DMS 273 treated with DMSO at 0.1 percent for 48 hours (cell line): ENCODE measurements at regions not wholly inside any gene's neighbourhood (a gene's known extent, or its start where the extent isn't known, plus 50 kb on each side); places are given as distances from the start of the nearest gene placed in this dataset.
"Not testable (repeated sequence)": the region's sequence is repeated elsewhere in the genome, so short reads cannot be mapped to it uniquely, and the experiment has no call there.

Experiments
- DNase-seq: peaks from one replicate; lab custom pipeline; 2025; lab: John Stamatoyannopoulos, UW

DNA sequence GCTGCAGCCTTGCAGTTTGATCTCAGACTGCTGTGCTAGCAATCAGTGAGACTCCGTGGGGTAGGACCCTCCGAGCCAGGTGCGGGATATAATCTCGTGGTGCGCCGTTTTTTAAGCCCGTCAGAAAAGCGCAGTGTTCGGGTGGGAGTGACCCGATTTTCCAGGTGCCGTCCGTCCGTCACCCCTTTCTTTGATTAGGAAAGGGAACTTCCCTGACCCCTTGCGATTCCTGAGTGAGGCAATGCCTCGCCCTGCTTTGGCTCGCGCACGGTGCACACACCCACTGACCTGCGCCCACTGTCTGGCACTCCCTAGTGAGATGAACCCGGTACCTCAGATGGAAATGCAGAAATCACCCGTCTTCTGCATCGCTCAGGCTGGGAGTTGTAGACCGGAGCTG, 203.2 kb downstream of the SNCAIP start:
- DNase-seq, result not testable (repeated sequence)

DNA sequence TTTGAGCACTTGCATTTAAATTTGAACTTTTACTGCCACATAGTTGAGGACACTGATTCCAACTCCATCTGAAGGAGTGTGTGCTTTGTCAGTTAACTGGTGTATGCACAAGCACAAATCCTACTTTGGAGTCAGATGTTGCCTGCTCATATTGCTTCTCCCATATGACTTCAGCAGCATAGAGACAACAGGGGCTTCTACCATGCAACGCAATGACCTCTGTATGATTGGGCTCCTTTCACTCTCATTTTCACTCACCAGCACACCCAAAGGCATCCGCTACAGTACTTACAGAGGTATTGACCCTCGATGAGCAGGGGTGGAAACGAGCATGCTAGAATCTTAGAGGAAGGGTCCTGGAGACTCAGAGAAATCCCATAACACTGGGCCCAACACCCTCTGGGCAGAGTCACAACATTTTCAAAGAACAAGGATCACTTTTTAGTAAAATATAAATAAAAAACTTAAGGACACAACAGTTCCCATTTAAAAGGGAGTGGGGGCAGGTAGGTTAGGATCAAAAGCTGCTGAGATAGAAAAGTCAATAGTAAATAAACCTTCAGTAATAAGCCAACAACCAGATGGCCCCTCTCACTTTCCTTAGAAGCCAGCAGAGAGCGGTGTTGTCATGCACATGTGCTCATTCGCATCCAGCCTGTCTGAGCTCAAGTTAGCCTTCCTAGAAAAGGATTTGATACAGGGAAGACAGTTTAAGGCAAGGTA, 203.8 kb downstream of the SNCAIP start:
- peak; percentile 35 for DNase-seq

DNA sequence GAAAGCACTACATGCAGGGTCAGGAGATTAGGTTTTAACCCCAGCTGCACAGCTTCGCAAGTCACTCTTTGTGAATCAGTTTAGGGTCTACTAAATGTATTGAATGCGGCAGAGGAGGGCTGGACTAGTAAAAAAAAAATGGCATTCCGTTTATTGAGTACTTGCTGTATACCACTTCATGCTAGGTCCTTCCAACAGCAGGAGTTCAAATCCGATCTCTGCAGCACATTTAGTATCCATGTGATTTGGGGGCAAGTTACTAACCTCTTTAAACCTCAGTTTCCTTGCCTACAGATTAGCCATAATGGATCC, 204.4 kb downstream of the SNCAIP start:
- no peak for DNase-seq

- no peak for DNase-seq
Observed at GRCh38 chr5:122517091-122517490, 205.1 kb downstream of the SNCAIP start.

DNA sequence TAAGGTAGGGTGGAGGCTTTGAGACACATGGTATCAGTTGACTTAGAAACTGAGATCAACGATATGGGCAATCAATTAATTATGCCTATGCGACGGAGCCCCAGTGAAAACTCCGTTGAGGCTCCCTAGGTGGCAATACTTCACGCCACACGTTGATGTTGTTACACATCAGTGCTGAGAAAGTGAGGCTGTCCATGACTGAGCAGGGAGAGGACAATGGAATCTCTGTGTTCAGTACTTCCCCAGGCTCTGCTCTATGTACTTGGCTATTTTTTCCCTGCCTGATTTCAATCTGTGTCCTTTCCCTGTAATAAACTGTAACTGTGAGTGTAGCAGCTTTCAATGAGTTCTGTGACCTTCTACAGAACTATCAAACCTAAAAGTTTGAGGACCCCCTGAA, 211.7 kb downstream of the SNCAIP start:
- DNase-seq, result no peak

DNA sequence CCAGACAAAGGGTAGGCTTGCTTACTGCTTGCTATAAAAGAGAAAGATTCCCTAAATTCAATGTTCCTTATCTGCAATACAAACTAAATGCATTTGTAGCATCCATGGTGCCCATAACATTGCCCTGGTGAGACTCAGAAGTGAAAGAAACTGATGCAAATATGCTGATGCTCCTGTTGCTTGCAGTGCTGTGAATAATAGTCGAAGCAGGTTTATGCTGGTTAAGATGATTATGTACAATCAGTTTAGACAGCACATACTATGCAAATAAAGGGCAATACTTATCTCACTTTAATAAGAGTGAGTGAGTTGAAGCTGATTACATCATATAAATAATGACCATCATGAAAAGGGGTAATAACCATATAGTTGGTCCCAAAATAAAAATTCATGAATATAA, 215.5 kb downstream of the SNCAIP start:
- DNase-seq, result no peak

DNA sequence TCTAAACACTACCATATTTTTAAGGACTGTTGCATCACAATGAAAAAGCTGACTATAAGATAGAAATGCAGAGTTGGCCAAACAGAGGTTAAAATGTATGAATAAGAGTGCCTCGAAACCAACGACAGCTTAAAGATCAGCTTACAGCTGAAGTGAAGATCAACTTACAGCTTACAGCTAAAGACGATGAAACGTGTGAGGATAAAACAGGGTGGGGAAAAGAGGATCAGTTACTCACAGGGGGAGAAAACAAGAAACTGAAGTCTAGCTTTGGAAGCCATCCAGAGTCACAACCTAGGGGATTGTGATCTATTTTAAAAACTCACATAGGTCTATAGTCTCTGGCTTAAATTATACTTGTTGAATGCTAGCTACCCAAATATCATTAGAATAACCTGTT, 220.0 kb downstream of the SNCAIP start:
- no peak for DNase-seq

DNA sequence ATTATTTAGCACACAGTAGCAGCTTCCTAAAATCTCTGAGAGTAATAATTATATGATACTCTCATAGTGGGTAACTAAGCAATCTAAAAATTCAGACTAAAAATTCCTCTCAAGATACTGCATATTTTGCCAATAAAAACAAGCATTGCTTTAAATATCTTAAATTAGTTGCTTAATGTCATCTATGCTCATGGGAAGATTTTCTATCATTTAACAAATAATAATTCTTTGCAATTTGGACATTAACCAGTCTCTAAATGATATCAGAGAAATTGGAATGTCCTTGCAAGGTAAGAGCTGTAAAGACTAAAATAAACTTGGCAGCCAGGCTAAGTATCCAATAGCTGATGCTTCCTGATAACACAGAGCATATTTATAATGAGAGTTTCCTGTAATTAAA, 221.8 kb downstream of the SNCAIP start:
- DNase-seq, result no peak

GRCh38 chr5:122534829-122535228, 222.8 kb downstream of the SNCAIP start:
- no peak for DNase-seq

- DNase-seq, result no peak
Observed at GRCh38 chr5:122541388-122541787, 229.4 kb downstream of the SNCAIP start.

- DNase-seq, result no peak
Observed at GRCh38 chr5:122545986-122546385, 228.9 kb upstream of the SNX2 start.

- no peak for DNase-seq
Observed at GRCh38 chr5:122547219-122547618, 227.7 kb upstream of the SNX2 start.

- DNase-seq, result no peak
Observed at GRCh38 chr5:122547669-122548068, 227.2 kb upstream of the SNX2 start.

- no peak for DNase-seq
Observed at GRCh38 chr5:122559676-122560075, 215.2 kb upstream of the SNX2 start.

- peak; percentile 1 for DNase-seq
Observed at GRCh38 chr5:122561209-122561608, 213.7 kb upstream of the SNX2 start.

- DNase-seq, result no peak
Observed at GRCh38 chr5:122565331-122565730, 209.5 kb upstream of the SNX2 start.

DNA sequence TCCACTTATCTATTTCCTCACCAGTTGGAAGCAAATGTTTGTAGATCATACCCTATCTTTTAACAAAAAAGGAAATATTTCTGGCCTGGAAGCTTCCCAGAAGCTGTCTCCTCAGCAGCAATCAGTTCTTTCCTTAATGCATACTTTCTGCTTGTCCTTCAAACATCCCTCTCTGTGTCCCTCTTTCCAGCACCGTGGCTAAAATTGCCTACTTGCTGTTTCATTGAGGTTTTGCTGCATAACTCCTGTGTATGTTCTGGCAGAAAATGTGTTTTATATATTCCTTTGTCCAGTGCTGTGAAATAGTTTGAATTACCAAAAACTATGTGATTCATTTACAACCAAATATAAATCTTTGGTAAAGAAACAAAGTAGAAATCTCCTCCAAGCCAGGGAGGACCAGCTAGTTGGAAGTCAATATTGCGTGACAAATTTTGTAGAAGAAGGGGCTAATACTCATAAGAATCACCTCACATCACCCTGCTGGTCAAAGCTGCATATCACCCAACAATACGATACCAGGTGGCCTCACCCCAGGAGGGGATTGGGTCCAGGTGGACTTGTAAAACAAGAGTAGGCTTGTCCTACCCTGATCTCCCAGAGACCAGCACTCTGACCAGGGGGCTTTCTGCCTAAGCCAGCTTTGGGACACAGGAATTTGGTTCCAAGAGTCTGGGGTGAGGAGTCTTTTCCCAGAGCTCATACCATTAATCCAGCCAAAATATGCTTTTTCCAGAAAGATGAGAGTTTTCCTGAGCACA, 198.4 kb upstream of the SNX2 start:
- no peak for DNase-seq

GRCh38 chr5:122581629-122582028, 193.3 kb upstream of the SNX2 start:
- DNase-seq, result no peak

DNA sequence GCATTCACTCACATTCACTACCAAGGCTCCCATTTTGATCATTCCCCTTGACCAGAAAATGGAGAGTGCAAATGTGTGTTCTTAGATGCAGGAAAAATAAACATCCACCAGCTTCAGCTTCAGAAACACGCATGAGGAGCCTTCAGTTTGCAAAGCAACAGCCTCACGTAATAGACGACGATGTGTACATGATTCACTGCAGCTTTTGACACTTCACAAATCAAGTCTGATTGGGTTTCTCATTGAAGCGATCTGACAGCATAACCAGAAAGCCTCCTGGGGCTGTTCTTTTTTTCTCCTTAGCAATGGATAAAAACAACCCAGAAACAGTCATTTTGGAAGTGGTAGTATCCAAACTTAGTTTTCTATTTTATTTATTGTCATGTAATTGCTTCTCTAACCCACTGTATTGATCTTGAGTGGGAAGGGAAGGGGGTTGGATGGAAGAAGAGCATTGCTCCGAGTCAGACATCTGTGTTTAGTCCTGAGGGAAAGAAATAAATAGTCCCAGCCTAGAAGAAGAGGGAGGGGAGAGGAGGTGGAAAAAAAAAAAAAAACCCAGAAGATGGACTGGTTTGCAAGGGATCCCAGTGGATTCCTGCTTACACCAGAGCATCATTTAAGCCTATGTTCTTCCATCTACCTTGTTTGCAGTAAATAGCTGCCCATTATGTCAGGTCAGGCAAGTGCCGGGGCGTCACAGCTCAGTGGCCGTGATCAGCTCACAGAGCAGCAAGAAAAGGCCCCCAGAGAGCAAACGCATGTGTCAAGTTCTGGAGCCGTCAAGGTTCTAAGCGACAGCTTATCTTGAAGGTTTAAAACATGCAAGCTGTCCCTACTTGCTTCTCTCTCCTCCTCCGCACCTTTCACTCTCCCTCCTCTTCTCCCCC, 190.2 kb upstream of the SNX2 start:
- DNase-seq, result no peak

DNA sequence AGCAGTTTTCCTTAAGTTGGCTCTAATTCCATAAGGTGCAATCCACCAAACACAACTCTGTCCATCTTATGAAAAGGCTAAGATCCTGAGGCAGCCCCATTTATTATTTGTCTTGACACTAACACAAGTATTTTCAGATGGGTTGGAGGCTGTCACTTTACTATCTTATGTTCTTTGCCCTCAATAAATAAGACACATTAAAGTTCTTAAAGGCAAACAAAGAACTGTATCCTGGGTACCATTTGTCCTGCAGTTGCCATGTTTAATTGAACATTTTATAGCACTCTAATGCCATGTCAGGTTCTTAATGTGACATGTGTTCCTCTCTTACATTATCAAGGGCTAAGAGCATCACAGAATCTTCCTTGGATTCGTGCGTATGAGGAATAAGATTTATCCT, 189.5 kb upstream of the SNX2 start:
- DNase-seq, result no peak

DNA sequence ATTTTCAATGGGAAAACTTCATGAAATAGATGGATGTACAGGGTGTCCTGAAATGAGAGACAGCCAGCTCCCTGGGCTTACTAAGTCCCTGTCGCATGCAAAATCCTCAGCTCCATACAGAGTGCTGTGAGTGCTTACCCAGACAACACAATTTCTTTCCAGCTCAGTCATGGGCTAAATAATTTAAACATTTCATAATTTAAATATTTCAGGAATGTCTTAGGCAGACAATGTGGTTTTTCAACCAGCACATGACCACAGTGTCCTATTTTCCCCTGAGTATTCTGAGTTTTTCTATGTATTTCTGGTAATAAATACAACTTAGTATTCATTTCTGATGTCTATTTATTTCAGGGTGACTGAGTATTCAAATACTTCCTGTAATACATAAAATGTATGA, 188.5 kb upstream of the SNX2 start:
- DNase-seq, result no peak

DNA sequence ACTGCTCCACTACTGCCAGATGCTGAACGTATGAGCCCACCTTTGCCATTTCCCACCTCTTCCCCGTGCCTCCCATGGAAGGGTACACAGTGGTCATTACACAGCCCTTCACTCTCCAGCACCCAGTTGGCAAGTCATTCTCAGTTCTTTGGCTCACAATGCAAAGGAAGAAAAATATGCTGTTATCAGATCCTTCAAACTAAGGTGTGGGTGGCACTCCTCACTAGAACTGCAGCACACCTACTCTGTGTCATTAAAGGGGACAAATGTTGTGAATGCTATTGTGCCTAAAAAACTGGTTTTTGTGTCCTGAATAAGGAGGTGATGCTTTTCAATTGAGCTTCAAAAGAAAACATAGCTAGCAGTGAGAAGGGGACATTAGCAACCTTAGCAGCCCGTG, 183.1 kb upstream of the SNX2 start:
- DNase-seq, result no peak

DNA sequence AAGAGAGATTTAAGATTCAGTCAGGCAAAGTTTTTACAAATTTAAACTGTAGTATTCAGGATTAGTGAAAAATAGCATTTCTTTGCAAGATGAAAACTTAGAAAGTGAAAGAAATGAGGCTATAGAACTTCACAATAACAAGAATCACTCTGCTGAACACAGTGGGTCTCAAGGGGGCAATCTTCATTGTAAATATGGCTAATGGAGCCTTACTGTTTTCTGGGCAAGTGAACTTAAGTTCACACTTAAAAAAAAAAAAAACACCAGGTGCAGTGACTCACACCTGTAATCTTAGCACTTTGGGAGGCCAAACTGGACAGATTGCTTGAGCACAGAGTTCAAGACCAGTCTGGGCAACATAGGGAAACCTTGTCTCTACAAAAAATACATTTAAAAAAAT, 175.9 kb upstream of the SNX2 start:
- DNase-seq, result no peak
